Neural progenitor cell (in vitro differentiated cells): ENCODE measurements at regions not wholly inside any gene's neighbourhood (a gene's known extent, or its start where the extent isn't known, plus 50 kb on each side); places are given as distances from the start of the nearest gene placed in this dataset.
"Not testable (repeated sequence)": the region's sequence is repeated elsewhere in the genome, so short reads cannot be mapped to it uniquely, and the experiment has no call there.

Experiments
- DNase-seq: peaks from one replicate; pipeline ENCODE4 v3.0.0-alpha.2; 2016; ENCODE audit warnings: low spot score
- H2AFZ ChIP-seq: fragments of 200-600 bp; sonication (generic); replicated peaks from 2 replicates; pipeline ENCODE4 v1.6.1; 2016; ENCODE audit warnings: antibody characterized with exemption
- H3F3A ChIP-seq: fragments of 200-600 bp; sonication (generic); 2 replicates; pipeline ENCODE4 v1.6.1; 2016; ENCODE audit warnings: antibody characterized with exemption, low read depth
- H3K27ac ChIP-seq: fragments of 200-600 bp; sonication (generic); 2 replicates; pipeline ENCODE4 v1.5.1; 2016; ENCODE audit warnings: mild to moderate bottlenecking
- H3K27me3 ChIP-seq: fragments of 200-600 bp; sonication (generic); 2 replicates; pipeline ENCODE4 v1.6.1; 2016; ENCODE audit warnings: mild to moderate bottlenecking, moderate library complexity
- H3K36me3 ChIP-seq: fragments of 200-600 bp; sonication (generic); 2 replicates; pipeline ENCODE4 v1.5.1; 2016
- H3K4me1 ChIP-seq: fragments of 200-600 bp; sonication (generic); 2 replicates; pipeline ENCODE4 v1.6.1; 2016; ENCODE audit warnings: mixed run types
- H3K4me2 ChIP-seq: fragments of 200-600 bp; sonication (generic); 2 replicates; pipeline ENCODE4 v1.6.1; 2016
- H3K4me3 ChIP-seq: fragments of 200-600 bp; sonication (generic); 2 replicates; pipeline ENCODE4 v1.5.1; 2016
- H3K79me2 ChIP-seq: fragments of 200-600 bp; sonication (generic); 2 replicates; pipeline ENCODE4 v1.6.1; 2016; ENCODE audit warnings: low read depth
- H3K9ac ChIP-seq: fragments of 200-600 bp; sonication (generic); 2 replicates; pipeline ENCODE4 v1.6.1; 2016
- H3K9me3 ChIP-seq: fragments of 200-600 bp; sonication (generic); 2 replicates; pipeline ENCODE4 v1.5.1; 2016; ENCODE audit warnings: low read depth
- H4K20me1 ChIP-seq: fragments of 200-600 bp; sonication (generic); 2 replicates; pipeline ENCODE4 v1.6.1; 2016; ENCODE audit warnings: low read depth
- H3K27ac Mint-ChIP-seq: 3 replicates; pipeline ENCODE4 v1.8.0; 2021; ENCODE audit warnings: mixed read lengths
- H3K27me3 Mint-ChIP-seq: 2 replicates; pipeline ENCODE4 v1.8.0; 2022; ENCODE audit warnings: low read depth, mild to moderate bottlenecking, inconsistent platforms, moderate library complexity, mixed read lengths; ENCODE audit not compliant: insufficient read depth
- H3K36me3 Mint-ChIP-seq: 3 replicates; pipeline ENCODE4 v1.8.0; 2021; ENCODE audit warnings: mixed read lengths
- H3K4me1 Mint-ChIP-seq: 3 replicates; pipeline ENCODE4 v1.8.0; 2021; ENCODE audit warnings: mixed read lengths
- H3K4me3 Mint-ChIP-seq: 3 replicates; pipeline ENCODE4 v1.8.0; 2021; ENCODE audit warnings: mild to moderate bottlenecking, moderate library complexity, mixed read lengths
- H3K9me3 Mint-ChIP-seq: 3 replicates; pipeline ENCODE4 v1.8.0; 2020; ENCODE audit warnings: mixed read lengths
- EZH2 ChIP-seq: fragments of 200-600 bp; sonication (generic); IDR thresholded peaks from 2 replicates; pipeline ENCODE4 v1.6.1; 2017; ENCODE audit warnings: antibody characterized with exemption, mild to moderate bottlenecking, moderate library complexity
- EZH2phosphoT487 ChIP-seq: fragments of 200-600 bp; sonication (generic); IDR thresholded peaks from 2 replicates; pipeline ENCODE4 v1.6.1; 2017; ENCODE audit warnings: antibody characterized with exemption
- TF ChIP-seq, protein P1 (sequence below): fragments of 200-600 bp; sonication (generic); IDR thresholded peaks from 2 replicates; pipeline ENCODE4 v1.5.1; 2017; ENCODE audit warnings: antibody characterized with exemption, mild to moderate bottlenecking

DNA sequence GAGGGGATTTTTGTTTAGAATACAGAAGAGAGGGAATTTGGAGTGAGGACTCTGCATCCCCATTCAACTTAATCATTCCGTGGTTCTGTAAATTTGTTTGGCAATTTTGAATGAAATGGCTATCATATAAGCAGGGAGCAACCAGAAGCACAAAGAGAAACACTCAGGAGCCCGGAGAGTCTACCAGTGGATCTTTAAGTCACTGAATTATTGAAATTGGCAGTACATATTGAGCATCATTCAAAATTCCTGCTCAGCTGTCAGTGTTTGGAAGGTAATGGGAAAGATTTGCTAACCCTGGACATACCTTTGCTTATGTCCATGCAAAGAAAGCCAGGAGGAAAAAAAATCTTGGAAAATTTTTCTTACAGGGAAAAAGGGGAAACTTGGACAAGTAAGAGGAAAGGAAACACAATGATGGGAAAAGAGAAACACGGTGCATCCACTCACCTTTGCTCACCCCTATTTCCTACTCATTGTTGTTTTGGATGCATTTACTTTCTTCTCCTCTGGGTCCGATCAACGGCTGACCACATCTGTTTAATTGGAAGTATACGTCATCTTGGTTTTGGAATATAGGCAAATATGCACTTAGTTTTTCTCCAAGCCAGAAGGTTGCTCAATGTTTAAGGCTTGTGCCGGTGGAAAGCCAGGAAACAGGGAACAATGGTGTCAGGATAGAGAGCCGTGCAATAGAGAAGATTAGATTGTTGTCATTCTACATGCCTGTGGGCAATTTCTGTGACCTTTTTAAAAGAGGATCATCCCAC, 243.0 kb upstream of the LYPLAL1 start:
- TF ChIP-seq, protein P1, sequence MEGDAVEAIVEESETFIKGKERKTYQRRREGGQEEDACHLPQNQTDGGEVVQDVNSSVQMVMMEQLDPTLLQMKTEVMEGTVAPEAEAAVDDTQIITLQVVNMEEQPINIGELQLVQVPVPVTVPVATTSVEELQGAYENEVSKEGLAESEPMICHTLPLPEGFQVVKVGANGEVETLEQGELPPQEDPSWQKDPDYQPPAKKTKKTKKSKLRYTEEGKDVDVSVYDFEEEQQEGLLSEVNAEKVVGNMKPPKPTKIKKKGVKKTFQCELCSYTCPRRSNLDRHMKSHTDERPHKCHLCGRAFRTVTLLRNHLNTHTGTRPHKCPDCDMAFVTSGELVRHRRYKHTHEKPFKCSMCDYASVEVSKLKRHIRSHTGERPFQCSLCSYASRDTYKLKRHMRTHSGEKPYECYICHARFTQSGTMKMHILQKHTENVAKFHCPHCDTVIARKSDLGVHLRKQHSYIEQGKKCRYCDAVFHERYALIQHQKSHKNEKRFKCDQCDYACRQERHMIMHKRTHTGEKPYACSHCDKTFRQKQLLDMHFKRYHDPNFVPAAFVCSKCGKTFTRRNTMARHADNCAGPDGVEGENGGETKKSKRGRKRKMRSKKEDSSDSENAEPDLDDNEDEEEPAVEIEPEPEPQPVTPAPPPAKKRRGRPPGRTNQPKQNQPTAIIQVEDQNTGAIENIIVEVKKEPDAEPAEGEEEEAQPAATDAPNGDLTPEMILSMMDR: no peak
- TF ChIP-seq EZH2 (no peak), EZH2phosphoT487 (no peak)
- H3K4me1 Mint-ChIP-seq: peaks cover 26% of the 10 kb centered on the region
- H3K4me3 ChIP-seq: no peak overlapping the region

DNA sequence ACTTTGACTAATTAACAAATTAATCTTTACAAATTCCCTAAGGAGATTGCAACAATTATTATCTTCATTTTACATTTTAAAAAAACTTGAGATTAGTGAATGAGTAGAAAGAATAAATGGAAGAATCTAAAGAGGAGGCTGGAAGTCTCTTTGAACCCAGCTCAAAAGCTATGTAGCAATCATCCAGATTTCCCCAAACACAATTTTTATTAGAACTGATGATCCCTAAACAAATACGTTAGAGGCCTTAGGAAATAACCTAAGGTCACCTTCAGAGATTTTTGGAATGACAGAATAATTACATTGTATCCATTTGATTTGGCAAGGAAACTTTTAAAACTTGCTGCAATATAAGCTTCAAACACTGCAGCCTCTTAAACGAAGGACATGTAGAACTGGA, 242.4 kb upstream of the LYPLAL1 start:
- no peak overlapping the region for H3K4me2 ChIP-seq

More for the DNA sequence above, 243.0 kb upstream of the LYPLAL1 start:
- Histone ChIP-seq H2AFZ (no peak overlapping the region), H3K9ac (no peak overlapping the region), H3K27ac (no peak overlapping the region), H3K9me3 (no peaks in the 10 kb centered on the region), H3K36me3 (no peaks in the 10 kb centered on the region), H4K20me1 (no peaks in the 10 kb centered on the region), H3K4me2 (no peak overlapping the region), H3F3A (peaks cover 10% of the 10 kb centered on the region), H3K4me1 (peaks cover 21% of the 10 kb centered on the region), H3K27me3 (no peaks in the 10 kb centered on the region), H3K79me2 (no peaks in the 10 kb centered on the region)
- H3K27me3 Mint-ChIP-seq: peaks cover 10% of the 10 kb centered on the region
- DNase-seq: no peak
- no peak overlapping the region for H3K27ac Mint-ChIP-seq
- H3K9me3 Mint-ChIP-seq: peaks cover 7% of the 10 kb centered on the region
- H3K4me3 Mint-ChIP-seq: no peak overlapping the region
- H3K36me3 Mint-ChIP-seq: no peaks in the 10 kb centered on the region

DNA sequence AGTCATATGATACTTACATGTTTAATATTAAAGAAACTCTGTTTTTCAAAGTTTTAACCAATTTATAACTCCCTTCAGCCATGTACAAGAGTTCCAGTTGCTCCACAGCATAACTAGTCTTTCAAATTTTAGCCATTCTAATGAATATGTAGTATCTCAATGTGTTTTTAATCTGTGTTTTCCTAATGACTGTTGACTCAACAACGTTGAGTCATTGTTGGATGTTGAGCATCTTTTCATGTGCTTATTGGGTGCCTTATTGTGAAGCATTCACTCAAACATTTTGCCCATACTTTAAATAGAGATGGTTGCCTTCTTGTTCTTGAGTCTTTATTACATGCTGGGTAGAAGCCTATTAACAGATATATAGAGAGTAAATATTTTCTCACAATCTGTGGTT, 240.2 kb upstream of the LYPLAL1 start:
- H3K27ac Mint-ChIP-seq: no peak overlapping the region
- DNase-seq: no peak
- Histone ChIP-seq H3K4me3 (no peak overlapping the region), H3K36me3 (no peaks in the 10 kb centered on the region), H4K20me1 (no peaks in the 10 kb centered on the region), H3K27ac (no peak overlapping the region), H3K27me3 (no peaks in the 10 kb centered on the region), H2AFZ (no peak overlapping the region), H3K4me2 (no peak overlapping the region), H3K4me1 (no peaks in the 10 kb centered on the region), H3K9me3 (no peaks in the 10 kb centered on the region), H3K9ac (no peak overlapping the region), H3F3A (no peaks in the 10 kb centered on the region), H3K79me2 (no peaks in the 10 kb centered on the region)
- no peak overlapping the region for H3K4me3 Mint-ChIP-seq
- TF ChIP-seq EZH2 (no peak), EZH2phosphoT487 (no peak)
- TF ChIP-seq, protein P1: no peak
- H3K36me3 Mint-ChIP-seq: no peaks in the 10 kb centered on the region
- H3K4me1 Mint-ChIP-seq: peaks cover 7% of the 10 kb centered on the region
- peaks cover 10% of the 10 kb centered on the region for H3K27me3 Mint-ChIP-seq
- peaks cover 15% of the 10 kb centered on the region for H3K9me3 Mint-ChIP-seq

More for the DNA sequence above, 242.4 kb upstream of the LYPLAL1 start:
- H3K9me3 Mint-ChIP-seq: peaks cover 13% of the 10 kb centered on the region
- Histone ChIP-seq H4K20me1 (no peaks in the 10 kb centered on the region), H3K9me3 (no peaks in the 10 kb centered on the region), H3K27me3 (no peaks in the 10 kb centered on the region), H3K4me1 (peaks cover 14% of the 10 kb centered on the region), H3K79me2 (no peaks in the 10 kb centered on the region), H3K9ac (no peak overlapping the region), H3K27ac (no peak overlapping the region), H2AFZ (no peak overlapping the region), H3F3A (peaks cover 3% of the 10 kb centered on the region), H3K36me3 (no peaks in the 10 kb centered on the region), H3K4me3 (no peak overlapping the region)
- no peak for DNase-seq
- no peak overlapping the region for H3K4me3 Mint-ChIP-seq
- no peak overlapping the region for H3K27ac Mint-ChIP-seq
- H3K36me3 Mint-ChIP-seq: no peaks in the 10 kb centered on the region
- TF ChIP-seq EZH2: no peak
- TF ChIP-seq, protein P1: no peak
- TF ChIP-seq EZH2phosphoT487: no peak
- peaks cover 19% of the 10 kb centered on the region for H3K4me1 Mint-ChIP-seq
- H3K27me3 Mint-ChIP-seq: peaks cover 10% of the 10 kb centered on the region

DNA sequence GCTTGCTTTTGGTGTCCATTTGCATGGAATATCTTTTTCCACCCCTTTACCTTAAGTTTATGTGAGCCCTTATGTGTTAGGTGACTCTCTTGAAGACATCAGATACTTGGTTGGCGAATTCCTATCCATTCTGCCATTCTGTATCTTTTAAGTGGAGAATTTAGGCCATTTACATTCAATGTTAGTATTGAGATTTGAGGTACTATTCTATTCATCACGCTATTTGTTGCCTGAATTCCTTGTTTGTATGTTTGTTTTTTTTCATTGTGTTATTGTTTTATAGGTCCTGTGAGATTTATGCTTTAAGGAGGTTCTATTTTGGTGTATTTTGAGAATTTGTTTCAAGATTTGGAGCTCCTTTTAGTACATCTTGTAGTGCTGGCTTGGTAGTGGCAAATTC, 238.3 kb upstream of the LYPLAL1 start:
- not testable (repeated sequence) for H3K4me2 ChIP-seq, H3F3A ChIP-seq, H3K79me2 ChIP-seq, H3K4me3 Mint-ChIP-seq, H3K9ac ChIP-seq, H4K20me1 ChIP-seq, H3K27me3 ChIP-seq, H3K4me1 ChIP-seq, H3K27ac ChIP-seq, H3K9me3 ChIP-seq, DNase-seq, H3K36me3 ChIP-seq, H3K27me3 Mint-ChIP-seq, H3K4me3 ChIP-seq, H2AFZ ChIP-seq, H3K36me3 Mint-ChIP-seq, H3K4me1 Mint-ChIP-seq, H3K27ac Mint-ChIP-seq
- H3K9me3 Mint-ChIP-seq: peaks cover 20% of the 10 kb centered on the region
